Fibroblast of the aortic adventitia (primary cell): ENCODE measurements at regions not wholly inside any gene's neighbourhood (a gene's known extent, or its start where the extent isn't known, plus 50 kb on each side); places are given as distances from the start of the nearest gene placed in this dataset.

Source experiments
- DNase-seq: peaks from one replicate; pipeline ENCODE4 v3.0.0-alpha.2; 2010; ENCODE audit warnings: low read depth
- H3K4me3 ChIP-seq: 2 replicates; pipeline ENCODE4 v1.5.1; 2011; ENCODE audit warnings: low read depth, mild to moderate bottlenecking, control low read depth, low read length, moderate library complexity
- CTCF ChIP-seq: IDR thresholded peaks from 2 replicates; pipeline ENCODE4 v1.5.1; 2011; ENCODE audit warnings: mild to moderate bottlenecking, low read length, control low read depth, inconsistent platforms; ENCODE audit not compliant: insufficient read depth

- no peak for DNase-seq
- H3K4me3 ChIP-seq, result no peak overlapping the region
- no peak for TF ChIP-seq CTCF
These were observed 1586.6 kb downstream of the SI start for GRCh38 chr3:163491714-163492113.

GRCh38 chr3:163490119-163490518 is 1588.2 kb downstream of the SI start:
- no peak for TF ChIP-seq CTCF
- H3K4me3 ChIP-seq, result no peak overlapping the region
- no peak for DNase-seq

- DNase-seq, result no peak
- H3K4me3 ChIP-seq, result no peak overlapping the region
- no peak for TF ChIP-seq CTCF
These were observed 1595.6 kb downstream of the SI start for GRCh38 chr3:163482695-163483094.

DNA sequence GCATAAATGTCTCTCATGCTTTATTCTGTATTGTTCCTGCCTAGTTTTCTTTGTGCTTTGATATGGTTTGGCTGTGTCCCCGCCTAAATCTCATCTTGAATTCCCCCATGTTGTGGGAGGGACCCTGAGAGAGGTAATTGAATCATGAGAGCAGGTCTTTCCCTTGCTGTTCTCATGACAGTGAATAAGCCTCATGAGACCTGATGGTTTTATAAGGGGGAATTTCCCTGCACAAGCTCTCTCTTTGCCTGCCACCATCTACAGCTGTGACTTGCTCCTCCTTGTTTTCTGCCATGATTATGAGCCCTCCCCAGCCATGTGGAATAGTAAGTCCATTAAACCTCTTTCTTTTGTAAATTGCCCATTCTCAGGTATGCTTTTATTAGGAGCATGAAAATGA is 1596.6 kb downstream of the SI start:
- no peak overlapping the region for H3K4me3 ChIP-seq
- DNase-seq, result no peak
- TF ChIP-seq CTCF, result no peak

DNA sequence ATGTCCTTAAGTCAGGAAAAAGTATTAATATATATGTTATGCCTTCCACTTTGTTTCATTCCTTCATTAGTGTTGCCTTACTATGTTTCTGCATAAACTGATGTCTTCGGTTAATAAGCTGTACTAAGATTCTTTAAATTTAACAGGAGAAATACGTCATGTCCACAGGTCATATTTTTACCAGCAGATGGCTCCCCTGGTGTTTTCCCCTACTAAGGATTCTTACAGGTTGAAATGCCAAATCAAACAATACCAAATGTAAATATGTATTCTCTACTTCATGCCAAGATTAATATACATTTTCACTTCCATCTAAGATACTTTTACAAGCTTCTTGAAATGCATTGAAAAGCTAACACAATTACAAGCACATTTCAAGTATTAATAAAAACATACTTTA is 1602.1 kb downstream of the SI start:
- no peak for TF ChIP-seq CTCF
- H3K4me3 ChIP-seq, result no peak overlapping the region
- no peak for DNase-seq

- TF ChIP-seq CTCF, result no peak
These were observed 1603.5 kb downstream of the SI start for GRCh38 chr3:163474766-163475165.

GRCh38 chr3:163468531-163469335 is 1609.6 kb downstream of the SI start:
- no peak for TF ChIP-seq CTCF
- DNase-seq, result no peak
- H3K4me3 ChIP-seq, result no peak overlapping the region

More at GRCh38 chr3:163474766-163475165, 1603.5 kb downstream of the SI start:
- no peak for DNase-seq
- H3K4me3 ChIP-seq, result no peak overlapping the region
